Activated effector memory CD4-positive, alpha-beta T cell treated with Interleukin-2 at 50 U/mL for 16 hours (primary cell): ENCODE measurements at regions not wholly inside any gene's neighbourhood (a gene's known extent, or its start where the extent isn't known, plus 50 kb on each side); places are given as distances from the start of the nearest gene placed in this dataset.

Source experiments
- DNase-seq: peaks from one replicate; pipeline ENCODE4 v3.0.0-alpha.2; 2020

DNA sequence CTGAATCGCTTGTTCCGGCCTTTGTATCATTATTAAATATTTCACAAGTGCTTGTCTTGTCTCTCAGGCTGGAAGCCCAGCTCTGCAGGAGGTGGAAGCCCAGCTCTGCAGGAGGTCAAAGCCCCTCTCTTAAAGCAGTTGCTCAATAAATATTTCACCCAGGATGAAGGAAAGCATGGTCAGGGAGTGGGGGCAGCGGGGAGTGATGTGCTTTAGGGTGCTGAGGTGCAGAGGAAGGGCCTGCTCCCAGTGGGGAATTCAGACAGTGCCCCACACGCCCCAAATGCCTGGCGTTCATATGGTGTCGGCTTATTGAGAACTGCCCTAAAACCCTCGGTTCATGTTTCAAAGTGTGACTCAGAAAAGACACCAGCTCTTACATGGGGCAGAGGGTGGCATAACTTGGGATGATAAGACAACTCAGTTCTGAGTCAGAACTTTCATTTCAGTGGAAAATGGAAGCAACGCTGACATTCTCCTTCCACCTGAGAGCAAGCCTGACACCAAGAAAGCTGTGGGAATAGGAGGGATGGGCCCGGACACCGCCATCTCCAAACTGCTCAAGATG, 114.3 kb upstream of the DAP start:
- DNase-seq: no peak

DNA sequence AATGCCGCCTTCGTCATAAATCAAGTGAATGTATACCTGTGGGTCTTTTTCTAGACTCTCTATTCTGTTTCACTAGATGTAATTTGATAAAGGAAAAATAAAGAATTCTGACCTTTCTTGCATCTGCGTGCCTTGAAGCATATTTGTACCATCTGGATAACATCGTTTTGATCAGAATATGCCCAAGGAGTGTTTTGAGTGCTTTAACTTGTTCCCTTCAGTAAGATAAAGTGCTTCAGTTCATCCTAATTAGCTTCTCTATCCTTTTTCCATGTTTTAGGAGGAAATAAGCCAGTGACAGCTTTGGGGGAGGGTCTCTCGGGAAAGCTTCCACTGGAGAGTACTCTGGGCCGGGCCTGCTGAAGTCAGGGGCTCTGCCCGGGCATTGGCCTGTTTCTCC, 113.5 kb upstream of the DAP start:
- no peak for DNase-seq

DNA sequence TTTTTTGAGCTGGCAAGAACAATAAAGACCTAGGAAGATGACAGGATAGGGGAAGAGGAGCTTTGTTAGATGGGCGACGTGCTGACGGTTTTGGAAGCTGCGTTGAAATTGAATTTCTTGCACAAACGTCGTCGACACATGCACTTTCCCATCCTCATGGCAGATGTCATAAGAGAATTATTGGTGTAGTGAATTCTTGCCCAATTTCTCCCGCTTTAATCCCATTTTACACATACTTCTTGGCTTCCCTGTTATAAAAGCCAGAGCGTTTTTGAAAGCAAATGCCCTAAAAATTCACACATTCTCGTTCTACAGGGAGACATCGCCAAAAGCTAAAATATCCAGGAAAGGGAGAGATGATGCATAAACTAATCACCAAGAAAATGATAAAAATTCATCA, 109.8 kb upstream of the DAP start:
- DNase-seq: no peak

DNA sequence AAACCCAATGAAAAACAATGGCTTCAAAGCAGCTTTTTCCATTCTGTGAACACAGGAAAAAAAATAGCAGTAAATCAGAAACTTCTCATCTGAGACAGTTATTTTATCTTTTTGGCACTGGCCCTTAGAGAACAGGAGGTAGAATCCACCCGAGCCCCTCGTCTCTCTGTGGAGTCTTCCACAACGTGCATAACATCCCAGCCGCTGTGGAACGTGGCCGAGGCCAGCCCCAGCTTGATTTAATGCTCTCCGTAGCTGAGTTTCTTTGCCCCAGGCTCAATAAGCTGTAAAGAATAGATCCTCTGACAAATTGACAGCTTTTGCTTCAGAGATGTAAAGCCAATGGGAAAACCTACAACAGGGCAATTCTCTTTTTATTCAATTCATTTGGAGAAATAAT, 107.9 kb upstream of the DAP start:
- no peak for DNase-seq

DNA sequence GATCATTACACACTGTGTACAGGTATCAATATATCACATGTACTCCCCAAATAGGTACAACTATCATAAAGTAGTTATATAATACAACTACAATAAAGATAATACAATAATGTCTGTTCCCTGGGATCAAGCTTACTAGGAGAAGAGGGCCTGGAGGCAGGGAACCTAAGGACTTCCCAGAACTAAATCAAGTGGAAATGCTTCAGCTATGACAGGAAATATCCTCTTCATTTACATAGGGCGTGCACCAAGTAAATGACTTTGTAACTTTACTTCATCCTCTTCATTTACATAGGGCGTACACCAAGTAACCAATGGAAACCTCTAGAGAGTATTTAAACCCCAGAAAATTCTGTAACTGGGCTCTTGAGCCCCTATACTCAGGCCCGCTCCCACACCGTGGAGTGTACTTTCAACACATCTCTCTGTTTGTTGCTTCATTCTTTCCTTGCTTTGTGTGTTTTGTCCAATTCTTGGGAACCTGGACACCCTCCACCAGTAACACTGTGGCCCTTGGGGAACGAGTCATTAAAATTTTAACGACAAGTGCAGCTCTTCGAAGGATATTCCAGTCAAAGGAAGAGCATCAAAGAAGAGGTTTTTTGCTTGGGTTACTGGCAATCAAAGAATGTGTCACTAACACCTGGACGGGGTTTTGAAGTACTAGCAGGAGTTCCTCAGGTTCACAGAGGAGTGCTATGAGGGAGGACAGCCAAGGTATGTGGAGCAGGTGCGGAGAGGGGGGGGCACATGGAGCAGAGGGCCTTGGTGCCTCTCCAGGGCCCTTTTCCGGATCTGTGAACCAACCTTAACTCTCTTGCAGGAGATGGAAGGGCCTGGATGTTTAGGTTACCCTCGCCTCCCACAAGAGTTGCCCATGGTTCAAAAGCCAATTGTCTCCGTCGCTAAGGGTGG, 106.6 kb upstream of the DAP start:
- no peak for DNase-seq

DNA sequence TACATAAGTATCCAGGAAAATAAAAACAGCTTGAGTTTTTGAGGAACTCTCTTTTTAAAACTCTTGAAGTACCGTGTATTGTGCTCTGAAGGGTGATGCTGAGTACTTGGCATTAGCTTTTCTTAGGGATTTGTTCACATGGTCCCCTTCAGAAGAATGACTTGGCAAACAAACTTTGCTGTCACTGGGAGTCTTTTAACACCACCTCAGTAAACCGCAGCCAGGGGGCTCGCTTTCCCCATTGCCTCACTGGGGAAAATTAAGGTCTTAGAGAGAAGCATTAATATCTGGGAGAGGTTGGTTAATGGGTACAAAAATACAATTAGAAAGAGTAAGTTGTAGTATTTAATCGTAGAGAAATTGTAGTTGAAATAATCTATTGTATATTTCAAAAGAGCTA, 105.9 kb upstream of the DAP start:
- DNase-seq: no peak

DNA sequence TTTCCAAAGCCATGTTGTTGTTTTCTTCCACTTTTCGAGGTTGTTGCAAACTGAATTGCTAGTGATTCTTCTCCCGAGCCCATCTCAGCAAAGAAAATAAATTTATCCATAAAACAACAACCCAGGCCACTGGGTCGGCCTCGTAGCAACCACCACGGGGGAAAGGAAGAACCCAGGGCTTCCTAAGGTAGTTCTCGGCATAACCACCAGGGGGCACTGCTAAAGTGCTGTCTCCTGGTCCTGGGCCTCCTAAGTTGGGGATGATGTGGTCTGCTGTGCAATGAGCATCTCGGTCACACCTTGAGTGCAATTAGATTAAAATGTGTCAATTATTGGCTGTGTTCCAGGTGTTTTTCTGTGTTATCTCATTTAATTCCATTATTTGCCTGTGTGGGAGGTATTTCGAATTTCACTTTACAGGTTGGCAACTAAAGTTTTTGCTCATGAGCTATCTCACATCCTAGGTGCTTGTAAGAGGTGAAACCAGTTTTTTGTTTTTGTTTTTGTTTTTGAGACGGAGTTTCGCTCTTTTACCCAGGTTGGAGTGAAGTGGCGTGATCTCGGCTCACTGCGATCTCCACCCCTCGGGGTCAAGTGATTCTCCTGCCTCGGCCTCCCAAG, 102.8 kb upstream of the DAP start:
- DNase-seq: peak; percentile 14

DNA sequence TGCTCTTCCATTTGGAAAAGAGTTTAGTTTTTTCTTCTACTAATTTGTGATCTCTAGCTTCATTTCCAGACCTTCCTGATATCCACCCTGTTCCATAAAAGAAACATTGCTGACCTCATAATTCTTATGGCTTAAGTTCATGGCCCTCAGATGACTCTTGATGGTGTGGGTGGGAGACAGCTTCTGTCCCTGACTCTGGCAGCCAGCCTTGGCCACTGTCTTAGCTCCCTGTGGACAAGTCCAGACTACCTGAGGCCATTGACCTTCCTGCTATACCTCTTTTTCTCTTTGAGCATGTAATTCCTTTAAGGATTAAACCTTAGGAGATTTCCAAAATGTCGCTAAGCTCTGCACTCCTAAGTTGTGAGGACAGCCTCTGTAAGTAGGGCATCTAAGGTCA, 101.1 kb upstream of the DAP start:
- DNase-seq: no peak

DNA sequence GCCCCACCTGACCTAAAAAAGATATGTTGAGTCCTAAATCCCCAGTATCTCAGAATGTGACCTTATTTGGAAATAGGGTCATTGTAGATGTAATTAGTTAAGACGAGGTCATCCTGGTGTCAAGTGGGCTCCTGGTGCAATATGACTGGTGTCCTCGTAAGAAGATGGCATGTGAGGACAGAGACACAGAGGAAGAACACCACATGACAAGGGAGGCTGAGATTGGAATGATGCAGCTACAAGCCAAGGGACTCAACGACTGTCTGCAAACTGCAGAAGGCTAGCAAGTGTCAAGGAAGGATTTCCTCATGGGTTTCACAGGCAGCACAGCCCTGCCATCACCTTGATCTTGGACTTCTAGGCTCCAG, 100.4 kb upstream of the DAP start:
- DNase-seq: no peak

DNA sequence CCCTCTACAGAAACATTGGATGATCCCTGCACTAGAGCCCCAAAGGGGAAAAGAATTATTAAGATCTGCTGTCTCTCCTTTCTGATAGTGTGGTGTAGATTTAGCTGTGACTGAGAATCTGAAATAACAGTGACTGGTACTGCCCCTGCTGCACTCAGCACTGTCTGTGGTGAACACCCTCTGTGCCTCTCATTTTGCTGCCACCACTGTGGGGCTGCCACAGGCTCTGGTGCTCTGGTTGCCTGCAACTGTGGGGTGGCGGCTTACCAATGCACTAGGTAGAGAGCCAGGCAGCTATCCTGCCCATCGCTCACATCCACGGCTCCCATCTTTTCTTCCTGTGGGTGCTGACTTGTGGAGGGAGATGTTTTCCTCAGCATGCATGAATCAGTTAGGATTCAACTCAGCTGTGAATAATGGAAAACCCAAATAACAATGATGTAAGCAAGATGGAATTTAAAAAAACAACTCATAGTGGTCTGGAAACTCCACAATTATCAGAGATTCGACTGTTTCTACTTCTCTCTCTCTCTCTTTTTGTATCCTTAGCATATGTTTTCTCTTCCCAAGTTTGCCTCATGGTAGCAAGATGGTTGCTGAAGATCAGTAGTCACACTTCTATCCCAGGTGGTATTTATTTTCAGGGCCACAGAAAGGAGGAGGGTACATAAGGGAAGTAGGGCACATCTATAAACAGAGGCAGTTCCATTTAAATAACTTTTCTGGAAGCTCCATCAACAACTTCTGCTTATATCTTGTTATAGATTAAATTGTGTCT, 99.8 kb upstream of the DAP start:
- no peak for DNase-seq

DNA sequence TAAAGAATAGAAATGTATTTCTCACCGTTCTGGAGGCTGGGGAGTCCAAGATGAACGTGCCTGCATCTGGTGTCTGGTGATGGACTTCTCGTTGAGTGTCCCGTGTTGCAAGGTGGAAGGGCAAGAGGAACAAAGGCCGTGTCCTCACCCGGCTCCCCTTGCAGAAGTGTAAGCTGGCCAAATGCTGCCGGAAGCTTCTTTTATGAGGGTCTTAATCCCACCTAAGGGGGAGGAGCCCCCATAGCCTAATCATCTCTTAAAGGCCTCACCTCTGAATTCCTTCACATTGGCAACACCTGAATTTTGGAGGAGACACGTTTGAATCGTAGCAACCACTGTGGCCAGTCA, 99.1 kb upstream of the DAP start:
- no peak for DNase-seq

DNA sequence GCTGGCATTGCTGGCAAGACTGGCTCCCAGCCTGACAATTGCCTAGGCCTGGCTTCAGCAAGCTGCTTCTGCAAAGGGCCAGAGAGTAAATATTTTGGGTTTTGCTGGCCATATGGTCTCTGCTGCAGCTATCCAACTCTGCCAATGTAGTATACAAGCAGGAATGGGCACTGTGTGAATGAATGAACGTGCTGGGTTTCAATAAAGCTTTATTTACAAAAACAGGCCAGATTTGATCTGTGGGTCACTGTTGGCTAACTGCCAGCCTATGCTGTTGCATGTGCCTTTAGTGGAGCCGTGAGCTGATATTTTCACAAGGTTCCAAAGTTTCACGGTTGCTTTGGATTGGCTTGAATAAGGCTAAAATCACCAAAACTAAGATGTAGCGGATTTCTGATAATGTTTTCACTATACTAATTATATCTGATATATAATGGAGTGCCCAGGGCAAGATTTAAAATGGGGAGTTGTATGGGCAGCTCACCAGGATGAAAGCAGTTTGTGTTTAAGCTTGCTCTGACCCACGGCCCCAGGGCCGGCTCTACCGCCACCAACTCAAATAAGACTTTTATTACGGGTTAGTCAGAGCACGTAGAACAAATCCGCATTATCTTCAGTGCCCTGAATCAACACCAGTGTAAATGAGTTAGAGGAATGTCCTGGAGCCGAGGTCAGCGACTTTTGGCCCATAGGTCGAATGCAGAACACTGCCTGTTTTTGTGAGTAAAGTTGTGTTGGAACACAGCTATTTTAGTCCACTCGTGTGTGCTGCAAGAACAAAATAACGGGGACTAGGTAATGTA, 98.6 kb upstream of the DAP start:
- no peak for DNase-seq

DNA sequence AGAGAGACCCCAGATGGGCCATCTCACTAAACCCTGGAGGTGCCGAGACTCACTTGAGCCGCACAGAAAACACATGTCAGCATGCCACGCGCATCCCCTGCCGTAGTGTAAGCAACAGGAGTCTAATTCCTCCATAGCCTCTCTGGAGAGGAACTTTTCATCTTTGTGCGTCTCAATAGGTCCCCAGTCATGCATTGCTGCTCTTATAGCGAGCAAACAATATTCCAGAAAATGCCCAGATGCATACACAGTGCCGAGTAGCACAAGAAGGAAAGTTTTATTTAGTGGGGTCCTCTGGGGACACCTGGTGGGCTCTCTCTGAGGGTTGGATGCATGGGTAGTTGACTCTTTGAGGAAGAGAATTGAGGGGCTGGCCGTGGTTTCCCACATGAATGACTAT, 97.9 kb upstream of the DAP start:
- no peak for DNase-seq

DNA sequence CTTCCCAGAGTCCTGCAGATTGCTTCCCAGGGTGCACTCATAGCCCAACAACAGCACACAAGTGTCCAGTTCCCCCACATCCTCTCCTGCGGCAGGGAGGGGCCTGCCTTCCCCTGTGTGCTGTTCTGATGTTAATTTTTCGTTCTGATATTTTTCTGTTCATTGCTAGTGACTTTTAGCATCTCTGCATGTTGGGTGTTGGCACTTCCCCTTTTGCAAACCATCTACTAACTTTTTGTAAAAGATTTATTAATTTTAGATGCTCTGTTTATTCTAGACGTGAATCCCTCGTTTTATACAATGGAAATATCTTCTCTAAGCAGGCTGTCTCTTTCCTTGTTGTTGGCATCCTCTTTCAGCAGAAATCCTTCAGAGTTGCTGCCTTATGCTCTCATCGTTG, 97.3 kb upstream of the DAP start:
- no peak for DNase-seq

DNA sequence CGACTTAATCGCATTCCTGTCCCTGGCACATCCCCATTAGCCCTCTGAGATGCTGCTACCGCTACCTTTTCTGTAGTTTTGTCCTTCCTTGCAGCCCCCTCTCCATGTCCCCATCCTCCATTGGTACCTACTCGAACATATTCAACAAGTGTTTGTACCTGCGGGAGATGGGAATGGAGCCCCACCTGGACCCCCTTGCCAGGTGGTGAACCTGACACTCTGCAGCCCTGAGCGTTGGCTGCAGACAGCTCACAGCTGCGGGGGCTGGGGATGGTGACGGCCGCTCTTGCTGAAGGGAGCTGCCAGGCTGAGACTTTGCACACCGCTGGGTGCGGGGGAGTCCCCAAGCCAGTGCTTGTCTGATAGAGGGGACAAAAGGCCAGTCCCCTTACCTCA, 96.3 kb upstream of the DAP start:
- no peak for DNase-seq

DNA sequence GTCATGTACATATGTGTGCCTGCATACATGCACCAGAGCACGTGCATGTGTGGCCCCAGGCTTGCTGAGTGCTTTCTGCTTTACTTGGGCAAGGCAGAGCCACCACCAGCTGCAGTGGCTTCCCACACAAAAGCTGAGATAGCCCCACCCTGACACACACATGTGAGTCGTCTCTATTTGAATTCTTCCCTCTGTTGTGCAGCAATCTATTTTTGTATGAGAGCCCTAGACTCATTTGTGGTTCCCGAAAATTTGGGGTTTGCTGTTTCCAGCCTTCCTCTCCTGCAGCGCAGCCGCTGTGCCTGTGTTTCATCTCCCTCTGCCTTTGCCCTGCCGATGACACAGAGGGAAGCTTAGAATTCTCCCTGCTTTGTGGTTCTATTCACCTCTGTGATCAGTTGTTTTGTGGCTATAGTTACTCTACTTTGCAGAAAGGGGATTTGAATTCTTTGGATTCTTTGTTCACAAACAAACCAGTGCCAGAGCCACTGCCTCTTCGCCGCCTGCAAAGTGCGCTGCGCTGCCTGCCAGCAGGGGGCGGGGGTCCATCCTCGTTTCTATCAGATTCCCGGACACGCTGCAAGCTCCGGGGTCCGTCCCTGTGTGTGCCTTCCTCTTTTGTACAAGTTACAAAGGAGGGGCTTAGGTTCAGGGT, 95.8 kb upstream of the DAP start:
- no peak for DNase-seq

DNA sequence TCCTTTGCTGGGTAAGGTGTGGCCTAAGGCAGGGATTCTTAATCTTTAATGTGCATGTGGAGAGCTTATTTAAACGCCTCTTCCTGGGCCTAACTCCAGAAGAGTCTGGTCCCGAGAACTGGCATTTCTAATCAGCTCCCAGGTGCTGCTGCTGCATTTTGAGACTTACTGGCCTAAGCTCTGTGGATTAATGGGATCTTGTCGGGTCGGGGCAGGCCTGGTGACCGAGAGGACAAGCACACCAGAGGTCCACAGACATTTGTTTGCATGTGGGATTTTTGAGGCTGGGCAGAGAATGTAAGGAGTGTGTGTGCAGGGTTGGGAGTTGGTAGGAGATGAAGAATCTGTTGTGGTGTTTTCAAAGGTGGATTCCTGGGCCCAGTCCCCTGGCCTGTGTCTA, 95.0 kb upstream of the DAP start:
- DNase-seq: no peak

DNA sequence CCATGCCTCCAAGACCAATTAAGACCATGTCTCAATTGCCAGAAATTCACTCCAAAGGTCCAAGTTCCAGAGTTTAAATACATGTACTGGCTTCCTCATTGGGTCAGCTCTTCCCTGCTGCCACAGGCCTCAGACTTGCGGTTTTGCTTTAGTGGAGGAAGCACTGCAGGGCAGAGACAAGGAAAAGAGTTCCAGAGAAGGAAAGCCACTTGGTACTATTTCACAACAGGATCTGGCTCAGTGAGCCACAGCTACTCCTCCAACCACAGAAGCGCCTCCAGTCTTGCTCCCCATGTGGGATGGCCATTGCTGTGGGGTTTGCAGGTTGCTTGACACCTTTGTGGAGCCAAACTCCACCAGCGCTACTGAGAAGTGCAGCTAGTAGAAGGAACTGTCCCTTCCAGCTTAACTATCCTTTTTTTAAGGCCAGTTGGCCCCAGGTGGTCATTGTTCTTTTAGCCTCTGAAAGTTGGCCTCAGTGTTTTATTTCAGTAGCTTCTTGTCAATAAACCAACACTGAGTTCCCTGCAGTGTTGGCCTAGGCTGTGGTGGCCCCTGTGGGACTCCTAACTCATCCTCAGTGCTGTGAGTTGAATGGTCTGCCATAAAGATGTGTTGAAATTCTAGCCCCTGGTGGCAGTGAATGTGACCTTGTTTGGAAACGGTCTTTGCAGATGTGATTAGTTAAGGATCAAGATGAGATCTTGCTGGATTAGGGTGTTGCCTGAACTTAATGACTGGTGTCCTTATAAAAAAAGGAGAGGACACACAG, 93.7 kb upstream of the DAP start:
- no peak for DNase-seq

DNA sequence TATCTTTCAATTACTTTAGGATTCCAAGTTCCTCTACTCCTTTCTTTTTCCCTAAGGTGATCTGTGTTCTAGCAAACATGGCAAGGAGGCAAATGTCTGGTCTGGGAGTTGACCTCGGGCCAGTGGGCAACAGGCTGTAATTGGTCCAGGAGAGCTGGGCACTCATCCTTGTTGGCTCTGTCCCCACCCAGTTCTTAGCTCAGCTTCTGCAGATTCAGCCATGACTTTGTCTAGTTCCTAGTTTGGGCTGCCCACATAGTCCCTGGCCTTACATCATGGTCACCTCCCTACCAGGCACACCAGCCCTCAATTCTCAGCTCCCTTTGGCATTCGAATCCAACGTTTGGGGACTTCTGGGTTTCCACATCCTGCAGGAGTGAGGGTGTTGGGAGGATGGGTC, 92.1 kb upstream of the DAP start:
- no peak for DNase-seq

DNA sequence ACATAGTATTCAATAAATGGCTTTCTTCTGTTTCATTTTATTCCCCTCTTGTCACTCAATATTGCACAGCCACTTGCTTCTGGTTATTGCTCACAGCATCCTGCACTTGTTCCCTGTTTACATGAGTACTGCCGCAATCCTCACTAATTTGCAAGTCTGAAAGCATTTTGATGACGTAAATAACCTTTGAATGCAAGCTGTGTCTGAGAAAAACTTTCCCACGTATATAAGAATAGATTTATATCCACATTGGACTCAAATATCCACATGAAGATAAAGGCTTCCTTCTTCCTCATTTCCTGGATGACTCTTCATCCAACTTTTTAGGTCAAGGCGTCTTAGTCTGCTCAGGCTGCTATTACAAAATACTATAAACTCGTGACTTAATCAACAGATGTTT, 88.2 kb upstream of the DAP start:
- no peak for DNase-seq

DNA sequence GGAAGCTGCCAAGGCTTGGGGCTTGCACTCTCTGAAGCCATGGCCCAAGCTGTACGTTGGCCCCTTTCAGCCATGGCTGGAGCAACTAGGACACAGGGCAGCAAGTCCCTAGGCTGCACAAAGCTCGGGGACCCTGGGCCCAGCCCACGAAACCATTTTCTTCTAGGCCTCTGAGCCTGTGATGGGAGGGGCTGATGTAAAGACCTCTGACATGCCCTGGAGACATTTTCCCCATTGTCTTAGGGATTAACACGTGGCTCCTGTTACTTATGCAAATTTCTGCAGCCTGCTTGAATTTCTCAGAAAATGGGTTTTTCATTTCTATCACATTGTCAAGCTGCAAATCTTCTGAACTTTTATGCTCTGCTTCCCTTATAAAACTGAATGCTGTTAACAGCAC, 83.0 kb upstream of the DAP start:
- DNase-seq: no peak

DNA sequence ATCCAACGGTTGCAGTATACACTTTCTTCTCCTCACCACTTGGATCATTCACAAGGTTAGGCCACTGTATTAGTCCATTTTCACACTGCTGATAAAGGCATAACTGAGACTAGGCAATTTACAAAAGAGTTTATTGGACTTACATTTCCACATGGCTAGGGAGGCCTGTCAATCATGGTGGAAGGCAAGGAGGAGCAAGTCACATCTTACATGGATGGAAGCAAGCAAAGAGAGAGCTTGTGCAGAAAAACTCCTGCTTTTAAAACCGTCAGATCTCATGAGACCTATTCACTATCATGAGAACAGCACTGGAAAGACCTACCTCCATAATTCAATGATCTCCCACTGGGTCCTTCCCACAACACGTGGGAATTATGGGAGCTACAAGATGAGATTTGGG, 81.8 kb upstream of the DAP start:
- DNase-seq: no peak
